ENCODE measurements at regions not wholly inside any gene's neighbourhood (a gene's known extent, or its start where the extent isn't known, plus 50 kb on each side); places are given as distances from the start of the nearest gene placed in this dataset.

GRCh38 chr22:48594757-48595510 is 1232.7 kb downstream of the BRD1 start:
- TF ChIP-seq CTCF (IDR thresholded peaks at IDR 0.05; ENCODE audit: insufficient read depth, low read length) (no peak), GABPA (IDR thresholded peaks at IDR 0.05; ENCODE audit: low read depth) (no peak), REST (IDR thresholded peaks at IDR 0.05; ENCODE audit: insufficient replicate concordance, low read depth) (no peak), POLR2AphosphoS5 (IDR thresholded peaks at IDR 0.05; ENCODE audit: low read depth) (no peak), SPI1 (IDR thresholded peaks at IDR 0.05; ENCODE audit: borderline replicate concordance, low read depth) (no peak)
- Histone ChIP-seq H3K27ac (replicated peaks) (no peak overlapping the region), H3K4me3 (replicated peaks; ENCODE audit: insufficient read depth, low read length) (no peak overlapping the region), H3K27me3 (ENCODE audit: insufficient read depth, poor library complexity, severe bottlenecking) (no peaks in the 10 kb centered on the region)
- DNase-seq (ENCODE audit: low read depth in 1 of 2, low spot score in 1 of 2), result no peak

- Histone ChIP-seq H3K27ac (replicated peaks) (no peak overlapping the region), H3K4me3 (replicated peaks; ENCODE audit: insufficient read depth, low read length) (no peak overlapping the region), H3K27me3 (ENCODE audit: insufficient read depth, poor library complexity, severe bottlenecking) (no peaks in the 10 kb centered on the region)
- no peak for TF ChIP-seq GABPA (IDR thresholded peaks at IDR 0.05; ENCODE audit: low read depth)
- TF ChIP-seq POLR2AphosphoS5 (IDR thresholded peaks at IDR 0.05; ENCODE audit: low read depth), result no peak
- no peak for TF ChIP-seq CTCF (IDR thresholded peaks at IDR 0.05; ENCODE audit: insufficient read depth, low read length)
- TF ChIP-seq REST (IDR thresholded peaks at IDR 0.05; ENCODE audit: insufficient replicate concordance, low read depth), result no peak
- DNase-seq (ENCODE audit: low read depth in 1 of 2, low spot score in 1 of 2), result no peak
Observed at GRCh38 chr22:48594016-48594756, 1233.5 kb downstream of the BRD1 start.

- DNase-seq (ENCODE audit: low read depth in 1 of 2, low spot score in 1 of 2), result no peak
- Histone ChIP-seq H3K27me3 (ENCODE audit: insufficient read depth, poor library complexity, severe bottlenecking) (no peaks in the 10 kb centered on the region), H3K4me3 (replicated peaks; ENCODE audit: insufficient read depth, low read length) (no peak overlapping the region), H3K27ac (replicated peaks) (no peak overlapping the region)
- TF ChIP-seq POLR2AphosphoS5 (IDR thresholded peaks at IDR 0.05; ENCODE audit: low read depth) (no peak), REST (IDR thresholded peaks at IDR 0.05; ENCODE audit: insufficient replicate concordance, low read depth) (no peak), CTCF (IDR thresholded peaks at IDR 0.05; ENCODE audit: insufficient read depth, low read length) (no peak), SPI1 (IDR thresholded peaks at IDR 0.05; ENCODE audit: borderline replicate concordance, low read depth) (no peak)
Observed at GRCh38 chr22:48593551-48593950, 1234.1 kb downstream of the BRD1 start.

Measured in HL-60 (cell line).